HG02973 (cell line): ENCODE measurements at regions not wholly inside any gene's neighbourhood (a gene's known extent, or its start where the extent isn't known, plus 50 kb on each side); places are given as distances from the start of the nearest gene placed in this dataset.
"Not testable (repeated sequence)": the region's sequence is repeated elsewhere in the genome, so short reads cannot be mapped to it uniquely, and the experiment has no call there.

ENCODE experiments used
- ATAC-seq: cut with Tn5 transposase; IDR thresholded peaks from one replicate; pipeline ENCODE4 v1.9.1; 2021; ENCODE audit warnings: moderate library complexity; ENCODE audit not compliant: unreplicated experiment

- no peak for ATAC-seq
These were observed 593.3 kb downstream of the CCSER2 start for GRCh38 chr10:84921701-84922100.

GRCh38 chr10:84924131-84924530 is 595.7 kb downstream of the CCSER2 start:
- ATAC-seq, result no peak

- no peak for ATAC-seq
These were observed 597.1 kb downstream of the CCSER2 start for GRCh38 chr10:84925495-84925894.

GRCh38 chr10:84933402-84933801 is 605.0 kb downstream of the CCSER2 start:
- no peak for ATAC-seq

GRCh38 chr10:84935772-84936171 is 607.4 kb downstream of the CCSER2 start:
- ATAC-seq, result no peak

- ATAC-seq, result no peak
These were observed 609.9 kb downstream of the CCSER2 start for GRCh38 chr10:84938117-84938905.

- no peak for ATAC-seq
These were observed 615.2 kb downstream of the CCSER2 start for GRCh38 chr10:84943541-84943940.

GRCh38 chr10:84944187-84944586 is 615.8 kb downstream of the CCSER2 start:
- no peak for ATAC-seq

GRCh38 chr10:84945791-84946190 is 617.4 kb downstream of the CCSER2 start:
- ATAC-seq, result no peak

- no peak for ATAC-seq
These were observed 618.5 kb downstream of the CCSER2 start for GRCh38 chr10:84946904-84947303.

GRCh38 chr10:84948644-84949043 is 620.3 kb downstream of the CCSER2 start:
- no peak for ATAC-seq

GRCh38 chr10:84951616-84952015 is 623.2 kb downstream of the CCSER2 start:
- no peak for ATAC-seq

GRCh38 chr10:84957427-84957826 is 629.0 kb downstream of the CCSER2 start:
- no peak for ATAC-seq

GRCh38 chr10:84965468-84965867 is 637.1 kb downstream of the CCSER2 start:
- ATAC-seq, result no peak

- no peak for ATAC-seq
These were observed 638.5 kb downstream of the CCSER2 start for GRCh38 chr10:84966708-84967441.

GRCh38 chr10:84969297-84969696 is 640.9 kb downstream of the CCSER2 start:
- not testable (repeated sequence) for ATAC-seq

GRCh38 chr10:84987039-84987438 is 658.6 kb downstream of the CCSER2 start:
- ATAC-seq, result no peak

- no peak for ATAC-seq
These were observed 659.6 kb downstream of the CCSER2 start for GRCh38 chr10:84988011-84988410.

- ATAC-seq, result no peak
These were observed 662.3 kb downstream of the CCSER2 start for GRCh38 chr10:84990713-84991112.

GRCh38 chr10:84991301-84991700 is 662.9 kb downstream of the CCSER2 start:
- no peak for ATAC-seq

- ATAC-seq, result no peak
These were observed 665.1 kb downstream of the CCSER2 start for GRCh38 chr10:84993251-84994035.

- ATAC-seq, result no peak
These were observed 666.3 kb downstream of the CCSER2 start for GRCh38 chr10:84994722-84995121.
